K562 (cell line): ENCODE measurements at regions not wholly inside any gene's neighbourhood (a gene's known extent, or its start where the extent isn't known, plus 50 kb on each side); places are given as distances from the start of the nearest gene placed in this dataset.

ENCODE experiments used
- ATAC-seq: fragments of 200-7000 bp; cut with Tn5 transposase; 3 replicates; pipeline ENCODE4 v1.9.1; 2020; ENCODE audit warnings: moderate library complexity
- BruUV-seq: library from RNA; stranded (reverse); fragments of 400-500 nt; replicated peaks from 2 replicates; lab custom pipeline; 2021; lab: Mats Ljungman, UMichigan
- CTCF ChIA-PET: fragments of 300-600 bp; formaldehyde crosslinking; extraction: SDS; loops from one replicate; lab custom pipeline; 2021; ENCODE audit warnings: low intra/inter-chr PET ratio; lab: Yijun Ruan, JAX
- POLR2A ChIA-PET: fragments of 300-600, 350-650 bp; sonication (Branson Sonifier 250); formaldehyde crosslinking; extraction: SDS; loops from one replicate; lab custom pipeline; 2021; ENCODE audit warnings: antibody characterized with exemption, inconsistent platforms; lab: Yijun Ruan, JAX
- DNase-seq, 4 experiments: peaks; one replicate each; pipeline versions ENCODE4 v3.0.0 to v3.0.0-alpha.2; 2011 to 2018; ENCODE audit warnings: low spot score in 3 of 4, mixed read lengths in 3 of 4; ENCODE audit errors: extremely low read depth in 1 of 4
- FAIRE-seq: peaks from 2 replicates; lab custom pipeline; 2011; peaks lifted over from hg19 to GRCh38; lab: Jason Lieb, UNC
- H2AFZ ChIP-seq: 2 replicates; pipeline ENCODE4 v1.6.0; 2011; ENCODE audit warnings: low read depth, low read length, control low read depth, inconsistent platforms
- H3K27ac ChIP-seq: fragments of 200-600 bp; 3 replicates; pipeline ENCODE4 v1.8.0; 2011; ENCODE audit warnings: low read depth, mild to moderate bottlenecking, control low read depth, inconsistent platforms, low read length, moderate library complexity, mixed read lengths; ENCODE audit errors: extremely low read depth
- H3K27me3 ChIP-seq, 2 experiments: fragments of 300-600 bp in 1 of 2; 2 replicates in 1 of 2; 3 replicates in 1 of 2; pipeline versions ENCODE4 v1.6.0 to v1.8.0; 2011; ENCODE audit warnings: inconsistent platforms in 2 of 2, low read length in 2 of 2, mild to moderate bottlenecking in 1 of 2, mixed read lengths in 1 of 2, moderate library complexity in 1 of 2; ENCODE audit not compliant: control insufficient read depth in 2 of 2, insufficient read depth in 2 of 2
- H3K36me3 ChIP-seq: fragments of 300-600 bp; 3 replicates; pipeline ENCODE4 v1.8.0; 2011; ENCODE audit warnings: mild to moderate bottlenecking, low read length, inconsistent platforms; ENCODE audit not compliant: control insufficient read depth, insufficient read depth
- H3K4me1 ChIP-seq, 2 experiments: fragments of 200-600 bp in 1 of 2; replicated peaks in 1 of 2; 2 replicates in 1 of 2; 3 replicates in 1 of 2; pipeline versions ENCODE4 v1.5.1 to v1.8.0; 2011; ENCODE audit warnings: inconsistent platforms in 2 of 2, low read length in 2 of 2, mild to moderate bottlenecking in 1 of 2, mixed read lengths in 1 of 2, moderate library complexity in 1 of 2; ENCODE audit not compliant: control insufficient read depth in 2 of 2, insufficient read depth in 2 of 2
- H3K4me2 ChIP-seq: 2 replicates; pipeline ENCODE4 v1.6.1; 2011; ENCODE audit warnings: low read length, control low read depth, inconsistent platforms, mixed read lengths; ENCODE audit not compliant: insufficient read depth
- H3K4me3 ChIP-seq: fragments of 200-600 bp; sonication (generic), shearing (Covaris generic); 2 replicates; pipeline ENCODE4 v1.5.1; 2016; ENCODE audit warnings: control low read depth, inconsistent platforms
- H3K79me2 ChIP-seq: fragments of 200-600 bp; 3 replicates; pipeline ENCODE4 v1.8.0; 2011; ENCODE audit warnings: low read length, inconsistent platforms; ENCODE audit not compliant: control insufficient read depth, insufficient read depth
- H3K9ac ChIP-seq, 2 experiments: 2 replicates each; pipeline versions ENCODE4 v1.6.0 to v1.6.1; 2011; ENCODE audit warnings: low read depth in 2 of 2, low read length in 2 of 2, control low read depth in 1 of 2, inconsistent platforms in 1 of 2, mild to moderate bottlenecking in 1 of 2, mixed read lengths in 1 of 2; ENCODE audit not compliant: insufficient read depth in 1 of 2
- H3K9me1 ChIP-seq: one replicate; pipeline ENCODE4 v1.6.0; 2011; ENCODE audit warnings: inconsistent platforms, mild to moderate bottlenecking, low read length, moderate library complexity; ENCODE audit not compliant: control insufficient read depth, insufficient read depth
- H3K9me3 ChIP-seq: replicated peaks from 2 replicates; pipeline ENCODE4 v1.5.1; 2011; ENCODE audit warnings: low read depth, low read length, inconsistent platforms; ENCODE audit not compliant: control insufficient read depth, insufficient read depth
- H4K20me1 ChIP-seq: replicated peaks from 2 replicates; pipeline ENCODE4 v1.6.1; 2011; ENCODE audit warnings: low read length, inconsistent platforms, mixed read lengths; ENCODE audit not compliant: control insufficient read depth, insufficient read depth
- AFF1 ChIP-seq, 2 experiments: fragments of 450-650 bp; IDR thresholded peaks; 2 replicates each; pipeline ENCODE4 v1.6.1; 2018; ENCODE audit warnings: mild to moderate bottlenecking in 2 of 2, low read depth in 1 of 2; ENCODE audit not compliant: partially characterized antibody in 2 of 2
- FOXP1 ChIP-seq: sonication (generic); formaldehyde crosslinking; IDR thresholded peaks from 2 replicates; pipeline ENCODE4 v1.8.0; 2022; ENCODE audit warnings: mild to moderate bottlenecking, missing genetic modification reagents
- GTF3C2 ChIP-seq: IDR thresholded peaks from 3 replicates; pipeline ENCODE4 v1.6.1; 2011; ENCODE audit warnings: borderline replicate concordance, mild to moderate bottlenecking, moderate library complexity; ENCODE audit not compliant: insufficient read length; ENCODE audit errors: extremely low read depth
- HMBOX1 ChIP-seq: sonication (generic); IDR thresholded peaks from 2 replicates; pipeline ENCODE4 v1.6.1; 2016
- ILK ChIP-seq: fragments of 450-650 bp; IDR thresholded peaks from 2 replicates; pipeline ENCODE4 v1.6.1; 2016; ENCODE audit warnings: missing genetic modification characterization, low read depth, mild to moderate bottlenecking, missing compliant biosample characterization, moderate library complexity, borderline replicate concordance
- SNIP1 ChIP-seq: fragments of 450-650 bp; IDR thresholded peaks from 2 replicates; pipeline ENCODE4 v1.7.1; 2017; ENCODE audit warnings: low read depth, mild to moderate bottlenecking
- ZBTB11 ChIP-seq, 3 experiments: fragments of 200-800 bp in 1 of 3; fragments of 250-450 bp in 1 of 3; fragments of 450-650 bp in 1 of 3; sonication (Bioruptor Pico) in 1 of 3; sonication (Bioruptor generic) in 1 of 3; formaldehyde crosslinking in 1 of 3; IDR thresholded peaks; 2 replicates each; pipeline versions ENCODE4 v1.6.1 to v1.8.0; 2016 to 2022; ENCODE audit warnings: mild to moderate bottlenecking in 2 of 3, missing genetic modification characterization in 2 of 3, missing compliant biosample characterization in 1 of 3, moderate library complexity in 1 of 3
- ZNF232 ChIP-seq: sonication (generic); formaldehyde crosslinking; IDR thresholded peaks from 2 replicates; pipeline ENCODE4 v1.8.0; 2022; ENCODE audit warnings: mild to moderate bottlenecking, missing genetic modification reagents
- ZNF24 ChIP-seq: fragments of 450-650 bp; IDR thresholded peaks from 2 replicates; pipeline ENCODE4 v1.6.1; 2016
- WGBS: fragments of 100-300 bp; shearing (Covaris generic); methylation state at CpG from one replicate; pipeline ENCODE4 v1.1.6; 2016; ENCODE audit warnings: low coverage, mixed read lengths; ENCODE audit not compliant: insufficient coverage; ENCODE audit errors: missing lambda C conversion rate; 5-methylcytosine and 5-hydroxymethylcytosine counted together
- in situ Hi-C: fragments of 300-500 bp; cut with MboI; formaldehyde crosslinking; loops from 4 replicates; pipeline ENCODE4 v1.15.0; 2018; ENCODE audit warnings: inconsistent platforms, mixed read lengths
- intact Hi-C: fragments of 100-400 bp; cut with micrococcal nuclease; formaldehyde crosslinking; loops from 2 replicates; pipeline ENCODE4 v1.14.2; 2022

- TF ChIP-seq GTF3C2 (no peak), ILK (tag) (no peak)
- TF ChIP-seq, all 486 proteins: peak for 0
These were observed 520.1 kb upstream of the SYT4 start (continued) for GRCh38 chr18:43797347-43797746.

- Histone ChIP-seq H3K9me3 (no peaks in the 10 kb centered on the region), H3K9me1 (no peaks in the 10 kb centered on the region), H3K4me2 (no peak overlapping the region), H3K4me3 (no peak overlapping the region), H3K4me1 (no peaks in the 10 kb centered on the region), H3K9ac (no peak overlapping the region), H3K36me3 (no peaks in the 10 kb centered on the region), H3K27me3 (no peaks in the 10 kb centered on the region), H3K79me2 (no peaks in the 10 kb centered on the region), H4K20me1 (no peaks in the 10 kb centered on the region), H2AFZ (no peak overlapping the region), H3K27ac (no peak overlapping the region)
- ChIA-PET POLR2A (no interaction called here), CTCF (no interaction called here)
- ATAC-seq = no peak
- intact Hi-C loops = no loop called here
- BruUV-seq = no TSS peak
- no peak for DNase-seq
- in situ Hi-C loops = no loop called here
- FAIRE-seq = no peak
- WGBS = 2% methylated on average over 4 of the region's 4 CpGs
- TF ChIP-seq ZBTB11 (CRISPR knock-in tag; IDR thresholded peaks at IDR 0.05) (no peak), SNIP1 (no peak), AFF1 (IDR thresholded peaks at IDR 0.05; ENCODE audit: low read depth in 1 of 2, partially characterized antibody in 2 of 2) (no peak), ZNF232 (no peak), FOXP1 (CRISPR knock-in tag) (no peak), ZNF24 (no peak), HMBOX1 (no peak)
These were observed 523.3 kb upstream of the SYT4 start for GRCh38 chr18:43800584-43800983.
